Mononuclear cell (primary cell): ENCODE measurements at regions not wholly inside any gene's neighbourhood (a gene's known extent, or its start where the extent isn't known, plus 50 kb on each side); places are given as distances from the start of the nearest gene placed in this dataset.
"Not testable (repeated sequence)": the region's sequence is repeated elsewhere in the genome, so short reads cannot be mapped to it uniquely, and the experiment has no call there.

Source experiments
- H3K27me3 ChIP-seq: 2 replicates; pipeline ENCODE4 v1.6.0; 2011; ENCODE audit warnings: low read length, control low read depth; ENCODE audit not compliant: insufficient read depth
- H3K4me1 ChIP-seq: 2 replicates; pipeline ENCODE4 v1.5.1; 2011; ENCODE audit warnings: mild to moderate bottlenecking, low read length, control low read depth; ENCODE audit not compliant: insufficient read depth
- H3K4me3 ChIP-seq: 2 replicates; pipeline ENCODE4 v1.5.1; 2011; ENCODE audit warnings: mild to moderate bottlenecking, low read length, moderate library complexity
- H3K9me3 ChIP-seq: 2 replicates; pipeline ENCODE4 v1.5.1; 2011; ENCODE audit warnings: low read depth, mild to moderate bottlenecking, control low read depth, low read length

GRCh38 chr1:209123601-209124000 lies 459.9 kb upstream of the CAMK1G start:
- Histone ChIP-seq H3K4me1 (no peaks in the 10 kb centered on the region), H3K4me3 (no peak overlapping the region)

GRCh38 chr1:209129091-209129490 lies 454.4 kb upstream of the CAMK1G start:
- not testable (repeated sequence) for H3K9me3 ChIP-seq, H3K4me3 ChIP-seq, H3K4me1 ChIP-seq, H3K27me3 ChIP-seq

More at GRCh38 chr1:209123601-209124000, 459.9 kb upstream of the CAMK1G start:
- H3K9me3 ChIP-seq, result no peaks in the 10 kb centered on the region
- H3K27me3 ChIP-seq, result no peaks in the 10 kb centered on the region

GRCh38 chr1:209130886-209131285 lies 452.6 kb upstream of the CAMK1G start:
- no peaks in the 10 kb centered on the region for H3K9me3 ChIP-seq
- no peaks in the 10 kb centered on the region for H3K4me1 ChIP-seq
- no peak overlapping the region for H3K4me3 ChIP-seq
- H3K27me3 ChIP-seq, result no peaks in the 10 kb centered on the region

GRCh38 chr1:209132736-209133467 lies 450.6 kb upstream of the CAMK1G start:
- no peaks in the 10 kb centered on the region for H3K9me3 ChIP-seq
- H3K27me3 ChIP-seq, result no peaks in the 10 kb centered on the region
- no peak overlapping the region for H3K4me3 ChIP-seq
- no peaks in the 10 kb centered on the region for H3K4me1 ChIP-seq

GRCh38 chr1:209134001-209134400 lies 449.5 kb upstream of the CAMK1G start:
- Histone ChIP-seq H3K27me3 (no peaks in the 10 kb centered on the region), H3K4me3 (no peak overlapping the region), H3K4me1 (no peaks in the 10 kb centered on the region), H3K9me3 (no peaks in the 10 kb centered on the region)

GRCh38 chr1:209143916-209144315 lies 439.6 kb upstream of the CAMK1G start:
- Histone ChIP-seq H3K4me3 (no peak overlapping the region), H3K4me1 (no peaks in the 10 kb centered on the region), H3K9me3 (no peaks in the 10 kb centered on the region), H3K27me3 (no peaks in the 10 kb centered on the region)

- no peaks in the 10 kb centered on the region for H3K4me1 ChIP-seq
- no peaks in the 10 kb centered on the region for H3K9me3 ChIP-seq
- no peak overlapping the region for H3K4me3 ChIP-seq
- H3K27me3 ChIP-seq, result no peaks in the 10 kb centered on the region
These were observed 433.4 kb upstream of the CAMK1G start for GRCh38 chr1:209150114-209150513.

GRCh38 chr1:209153411-209153810 lies 430.1 kb upstream of the CAMK1G start:
- Histone ChIP-seq H3K4me3 (no peak overlapping the region), H3K27me3 (no peaks in the 10 kb centered on the region), H3K9me3 (no peaks in the 10 kb centered on the region), H3K4me1 (no peaks in the 10 kb centered on the region)

GRCh38 chr1:209154912-209155311 lies 428.6 kb upstream of the CAMK1G start:
- Histone ChIP-seq H3K9me3 (no peaks in the 10 kb centered on the region), H3K27me3 (no peaks in the 10 kb centered on the region), H3K4me3 (no peak overlapping the region), H3K4me1 (no peaks in the 10 kb centered on the region)

GRCh38 chr1:209155546-209155945 lies 428.0 kb upstream of the CAMK1G start:
- H3K9me3 ChIP-seq, result no peaks in the 10 kb centered on the region
- H3K27me3 ChIP-seq, result no peaks in the 10 kb centered on the region
- H3K4me1 ChIP-seq, result no peaks in the 10 kb centered on the region
- no peak overlapping the region for H3K4me3 ChIP-seq

GRCh38 chr1:209156991-209157390 lies 426.5 kb upstream of the CAMK1G start:
- no peaks in the 10 kb centered on the region for H3K4me1 ChIP-seq
- H3K27me3 ChIP-seq, result no peaks in the 10 kb centered on the region
- H3K4me3 ChIP-seq, result no peak overlapping the region
- H3K9me3 ChIP-seq, result no peaks in the 10 kb centered on the region

GRCh38 chr1:209157546-209158249 lies 425.8 kb upstream of the CAMK1G start:
- Histone ChIP-seq H3K4me3 (no peak overlapping the region), H3K27me3 (no peaks in the 10 kb centered on the region), H3K4me1 (no peaks in the 10 kb centered on the region), H3K9me3 (no peaks in the 10 kb centered on the region)

- H3K9me3 ChIP-seq, result no peaks in the 10 kb centered on the region
- H3K4me1 ChIP-seq, result no peaks in the 10 kb centered on the region
- no peaks in the 10 kb centered on the region for H3K27me3 ChIP-seq
- H3K4me3 ChIP-seq, result no peak overlapping the region
These were observed 424.7 kb upstream of the CAMK1G start for GRCh38 chr1:209158851-209159250.

- Histone ChIP-seq H3K9me3 (no peaks in the 10 kb centered on the region), H3K27me3 (no peaks in the 10 kb centered on the region), H3K4me1 (no peaks in the 10 kb centered on the region), H3K4me3 (no peak overlapping the region)
These were observed 423.3 kb upstream of the CAMK1G start for GRCh38 chr1:209160230-209160629.

GRCh38 chr1:209162651-209163050 lies 420.9 kb upstream of the CAMK1G start:
- no peaks in the 10 kb centered on the region for H3K27me3 ChIP-seq
- H3K4me1 ChIP-seq, result no peaks in the 10 kb centered on the region
- peaks cover 7% of the 10 kb centered on the region for H3K9me3 ChIP-seq
- H3K4me3 ChIP-seq, result no peak overlapping the region

GRCh38 chr1:209168204-209168603 lies 415.3 kb upstream of the CAMK1G start:
- H3K9me3 ChIP-seq, result peaks cover 7% of the 10 kb centered on the region
- no peaks in the 10 kb centered on the region for H3K27me3 ChIP-seq
- H3K4me1 ChIP-seq, result no peaks in the 10 kb centered on the region
- no peak overlapping the region for H3K4me3 ChIP-seq
